NCI-H1048 (cell line): ENCODE measurements at regions not wholly inside any gene's neighbourhood (a gene's known extent, or its start where the extent isn't known, plus 50 kb on each side); places are given as distances from the start of the nearest gene placed in this dataset.
A peak's percentile ranks its signal among the peaks of the same experiment; 100 is the strongest.

ENCODE experiments used
- DNase-seq: peaks from one replicate; lab custom pipeline; 2025; lab: John Stamatoyannopoulos, UW

- DNase-seq, result no peak
Observed at GRCh38 chr21:27257226-27257625, 290.3 kb upstream of the ADAMTS5 start.

- no peak for DNase-seq
Observed at GRCh38 chr21:27251752-27252151, 284.9 kb upstream of the ADAMTS5 start.

- no peak for DNase-seq
Observed at GRCh38 chr21:27250366-27250765, 283.5 kb upstream of the ADAMTS5 start.

- no peak for DNase-seq
Observed at GRCh38 chr21:27248814-27249213, 281.9 kb upstream of the ADAMTS5 start.

DNA sequence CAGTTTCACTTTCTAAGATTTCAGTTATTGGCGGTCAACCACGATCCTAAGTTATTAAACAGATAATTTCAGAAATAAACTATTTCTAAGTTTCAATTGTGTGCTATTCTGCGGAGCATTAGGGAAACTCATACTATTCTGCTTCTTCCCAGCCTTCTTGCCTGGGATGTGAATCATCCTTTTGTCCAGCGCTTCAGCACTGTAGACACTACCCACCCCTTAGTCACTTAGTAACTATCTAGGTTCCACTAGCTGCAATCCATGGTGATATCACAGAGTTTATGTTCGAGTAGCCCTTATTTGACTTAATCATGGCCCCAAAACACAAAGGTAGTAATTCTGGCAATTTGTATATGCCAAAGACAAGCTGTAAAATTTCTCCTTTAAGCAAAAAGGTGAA, 279.9 kb upstream of the ADAMTS5 start:
- DNase-seq, result no peak

- no peak for DNase-seq
Observed at GRCh38 chr21:27244776-27245175, 277.9 kb upstream of the ADAMTS5 start.

DNA sequence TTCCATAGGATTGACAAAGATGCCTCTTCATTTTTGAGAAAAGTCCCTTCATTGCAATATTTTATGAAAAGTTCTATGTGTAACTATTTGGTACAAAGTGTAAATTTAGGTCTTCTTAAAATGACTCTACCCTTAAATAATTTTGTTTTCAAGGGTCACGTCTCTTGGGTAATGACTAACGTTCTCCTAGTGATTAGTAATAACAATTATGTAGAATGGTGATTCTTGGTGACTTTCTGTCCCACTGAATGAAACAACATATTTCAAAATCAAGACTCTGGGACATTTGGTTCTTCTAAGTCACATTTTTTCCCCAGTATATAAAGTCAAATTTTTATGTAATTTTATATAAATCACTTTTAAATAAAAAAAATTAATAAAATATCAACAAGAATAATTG, 277.5 kb upstream of the ADAMTS5 start:
- DNase-seq, result no peak

- no peak for DNase-seq
Observed at GRCh38 chr21:27240839-27241238, 274.0 kb upstream of the ADAMTS5 start.

DNA sequence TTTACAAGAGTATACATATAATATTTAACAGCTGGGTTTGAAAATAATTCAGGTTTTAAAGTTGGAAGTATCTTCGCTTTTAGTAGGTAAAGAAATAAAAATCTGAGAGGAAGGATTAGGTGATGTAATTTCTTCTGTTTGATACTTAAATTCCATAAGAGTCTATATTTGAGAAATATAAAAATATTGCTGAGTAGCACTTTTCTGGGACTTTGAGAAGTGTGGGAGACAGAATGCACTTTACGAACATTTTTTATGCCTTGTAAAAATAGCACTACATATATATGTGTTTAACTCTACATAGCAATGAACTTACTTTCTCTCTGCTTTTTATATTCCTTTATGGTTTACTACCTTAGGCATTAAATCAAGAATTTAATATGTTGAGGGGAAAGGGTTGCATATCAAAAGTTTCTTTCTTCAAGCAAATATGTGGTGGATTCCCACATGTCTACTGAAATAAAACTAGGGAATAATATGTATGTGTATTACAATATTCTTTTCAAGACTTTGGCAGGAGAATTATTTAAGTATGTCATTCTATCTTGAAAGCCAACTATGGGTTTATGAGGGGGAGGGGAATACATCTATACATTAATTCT, 266.7 kb upstream of the ADAMTS5 start:
- DNase-seq, result no peak

DNA sequence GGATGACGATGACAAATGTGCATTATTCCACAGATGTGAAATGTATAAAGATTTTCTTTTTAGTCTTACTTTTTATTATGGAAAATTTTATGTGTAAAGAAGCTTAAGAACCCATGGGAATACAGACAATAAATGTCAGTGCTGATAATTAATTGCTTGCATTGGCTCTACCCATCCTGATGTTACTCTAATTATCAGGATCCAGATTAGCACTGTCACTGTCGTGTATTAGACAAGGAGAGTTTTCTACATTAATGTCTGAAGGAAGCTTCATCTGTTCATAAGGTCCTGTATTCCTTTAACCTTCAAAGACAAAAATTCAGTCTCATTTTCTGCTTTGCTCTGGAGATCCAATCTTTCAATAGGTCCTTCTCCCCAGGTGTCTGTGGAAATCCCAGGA, 259.1 kb upstream of the ADAMTS5 start:
- DNase-seq, result no peak

DNA sequence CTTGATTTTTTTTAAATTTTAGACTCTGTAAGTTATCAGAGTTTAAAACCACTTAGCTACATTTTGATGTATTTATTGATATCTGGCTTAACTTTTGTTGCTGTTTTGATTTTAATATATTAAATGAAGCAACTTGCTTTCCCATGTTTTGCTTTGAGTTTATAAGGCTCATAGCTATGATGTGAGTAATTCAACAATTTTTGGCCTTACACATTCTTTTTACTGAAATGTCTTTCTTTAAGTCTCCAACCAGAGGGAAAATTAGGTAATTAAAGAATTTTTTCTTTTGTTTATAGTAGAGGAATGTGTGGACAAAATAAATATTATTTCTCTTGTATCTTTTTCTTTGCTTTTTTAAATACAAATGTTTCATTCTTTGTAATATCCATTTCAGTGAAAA, 258.3 kb upstream of the ADAMTS5 start:
- DNase-seq, result no peak

GRCh38 chr21:27224169-27224568, 257.3 kb upstream of the ADAMTS5 start:
- no peak for DNase-seq

GRCh38 chr21:27221077-27221476, 254.2 kb upstream of the ADAMTS5 start:
- no peak for DNase-seq

GRCh38 chr21:27220416-27220815, 253.5 kb upstream of the ADAMTS5 start:
- no peak for DNase-seq

DNA sequence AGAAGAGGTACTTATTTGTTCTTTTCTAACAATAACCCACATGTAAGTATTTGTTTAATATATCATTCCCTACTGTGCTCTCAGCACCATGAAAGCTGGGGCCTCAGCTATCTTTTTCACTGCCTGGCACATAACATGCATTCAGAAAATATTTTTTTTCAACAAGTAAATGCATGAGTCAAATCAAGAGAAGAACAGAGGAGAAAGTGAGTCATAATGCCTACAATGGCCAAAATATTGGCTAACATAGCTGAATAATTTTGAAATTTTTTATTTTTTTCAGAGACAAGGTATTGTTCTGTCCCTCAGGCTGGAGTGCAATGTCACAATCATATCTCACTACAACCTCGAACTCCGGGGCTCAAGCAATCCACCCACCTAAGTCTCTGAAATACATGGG, 252.2 kb upstream of the ADAMTS5 start:
- no peak for DNase-seq

- DNase-seq, result no peak
Observed at GRCh38 chr21:27213303-27213702, 246.4 kb upstream of the ADAMTS5 start.

GRCh38 chr21:27212441-27212840, 245.6 kb upstream of the ADAMTS5 start:
- no peak for DNase-seq

- DNase-seq, result no peak
Observed at GRCh38 chr21:27209546-27209945, 242.7 kb upstream of the ADAMTS5 start.

- no peak for DNase-seq
Observed at GRCh38 chr21:27206368-27206982, 239.6 kb upstream of the ADAMTS5 start.

DNA sequence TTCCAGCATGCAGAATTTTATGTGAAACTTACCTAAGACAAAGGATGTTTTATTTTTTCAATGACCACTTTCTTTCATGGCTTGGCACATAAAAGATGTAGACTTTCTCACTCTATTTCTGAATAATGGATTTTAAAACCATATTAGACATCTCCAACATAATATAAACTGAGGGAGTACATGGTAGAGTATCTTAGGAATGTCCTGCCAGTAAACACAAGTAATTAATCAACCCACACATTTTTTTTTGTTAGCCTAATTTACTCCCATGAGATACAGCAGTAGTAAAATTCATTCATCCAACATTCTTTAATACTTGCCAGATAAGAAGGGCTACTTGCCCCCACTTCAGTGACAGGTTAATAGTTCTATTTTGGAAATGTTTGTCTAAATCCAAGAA, 235.4 kb upstream of the ADAMTS5 start:
- DNase-seq, result no peak

GRCh38 chr21:27201197-27201596, 234.3 kb upstream of the ADAMTS5 start:
- no peak for DNase-seq

- DNase-seq, result no peak
Observed at GRCh38 chr21:27196651-27197050, 229.8 kb upstream of the ADAMTS5 start.

DNA sequence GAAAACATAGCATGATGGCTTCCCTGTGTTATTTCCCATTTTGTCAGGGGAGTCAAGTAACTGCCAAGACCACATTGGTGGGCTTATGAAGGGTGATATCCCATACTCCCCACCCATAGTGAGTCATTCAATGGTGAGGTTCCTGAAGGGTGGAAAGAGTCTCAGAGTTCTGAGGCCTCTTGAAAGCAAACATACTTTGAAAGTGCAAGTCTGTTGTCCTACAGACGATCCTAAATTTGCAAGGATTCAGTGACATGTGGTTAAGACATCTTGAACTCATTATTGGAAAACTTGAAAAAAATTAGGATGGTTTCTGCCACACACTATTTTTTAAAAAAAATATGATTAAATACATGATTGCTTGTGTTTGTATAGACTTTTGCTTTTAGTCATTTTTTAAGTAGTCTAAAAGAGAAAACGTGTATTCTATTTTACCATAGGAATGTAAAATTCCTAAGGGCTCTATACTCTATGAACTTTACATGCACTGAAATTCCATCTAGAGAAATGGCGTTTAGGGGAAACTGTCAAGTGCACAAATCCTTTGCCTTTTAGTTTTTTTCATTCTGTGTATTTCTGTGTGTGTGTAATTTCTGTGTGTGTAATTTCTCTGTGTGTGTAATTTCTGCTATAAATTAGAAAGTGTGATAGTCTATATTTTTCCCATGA, 225.5 kb upstream of the ADAMTS5 start:
- DNase-seq, result no peak

GRCh38 chr21:27190601-27191000, 223.7 kb upstream of the ADAMTS5 start:
- peak; percentile 57 for DNase-seq
